HG02610 (cell line): ENCODE measurements at regions not wholly inside any gene's neighbourhood (a gene's known extent, or its start where the extent isn't known, plus 50 kb on each side); places are given as distances from the start of the nearest gene placed in this dataset.

ENCODE experiments used
- ATAC-seq: cut with Tn5 transposase; IDR thresholded peaks from one replicate; pipeline ENCODE4 v1.9.1; 2021; ENCODE audit warnings: mild to moderate bottlenecking, moderate library complexity; ENCODE audit not compliant: unreplicated experiment

- no peak for ATAC-seq
Observed at GRCh38 chr1:192038567-192038966, 119.7 kb upstream of the RGS18 start.

- ATAC-seq, result no peak
Observed at GRCh38 chr1:192045131-192045530, 113.1 kb upstream of the RGS18 start.

- no peak for ATAC-seq
Observed at GRCh38 chr1:192053531-192053971, 104.7 kb upstream of the RGS18 start.

- ATAC-seq, result no peak
Observed at GRCh38 chr1:192057766-192058165, 100.5 kb upstream of the RGS18 start.

- ATAC-seq, result no peak
Observed at GRCh38 chr1:192059407-192059806, 98.9 kb upstream of the RGS18 start.

- ATAC-seq, result no peak
Observed at GRCh38 chr1:192061556-192061955, 96.7 kb upstream of the RGS18 start.

- ATAC-seq, result no peak
Observed at GRCh38 chr1:192065087-192065486, 93.2 kb upstream of the RGS18 start.

DNA sequence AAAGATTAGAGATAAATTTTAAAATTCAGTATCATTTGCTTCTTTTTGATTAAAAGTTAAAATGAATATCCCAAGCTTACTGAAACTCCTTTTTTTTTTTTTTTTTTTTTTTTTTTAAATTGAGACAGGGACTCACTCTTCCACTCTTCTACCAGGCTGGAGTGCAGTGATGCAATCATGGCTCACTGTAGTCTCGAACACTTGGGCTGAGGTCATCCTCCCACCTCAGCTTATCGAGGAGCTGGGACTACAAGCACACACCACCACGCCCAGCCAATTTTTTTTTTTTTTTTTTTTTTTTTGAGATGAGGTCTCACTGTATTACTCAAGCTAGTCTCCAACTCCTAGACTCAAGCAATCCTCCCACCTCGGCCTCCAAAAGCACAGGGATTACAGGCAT, 92.1 kb upstream of the RGS18 start:
- no peak for ATAC-seq

- ATAC-seq, result no peak
Observed at GRCh38 chr1:192067360-192067759, 90.9 kb upstream of the RGS18 start.

GRCh38 chr1:192070213-192070612, 88.0 kb upstream of the RGS18 start:
- ATAC-seq, result no peak

DNA sequence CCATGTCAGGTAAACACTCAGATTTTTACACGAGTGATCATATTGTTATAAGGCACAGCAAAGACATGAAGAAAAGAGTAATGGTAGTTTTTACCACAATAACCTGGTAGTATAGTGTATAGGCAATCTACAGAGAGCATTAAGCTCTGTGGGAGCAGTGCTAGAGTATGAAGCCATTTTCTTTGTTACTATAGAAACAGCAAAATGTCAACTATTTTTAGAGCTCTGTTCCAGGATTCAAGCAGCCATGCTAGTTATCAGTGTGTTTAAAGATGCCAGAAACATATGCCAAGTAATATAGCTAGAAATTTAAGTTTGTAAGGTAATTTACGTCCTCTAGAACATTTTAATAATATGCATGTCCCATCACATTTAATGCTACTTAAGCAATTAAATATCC, 77.6 kb upstream of the RGS18 start:
- ATAC-seq, result no peak

- ATAC-seq, result no peak
Observed at GRCh38 chr1:192081359-192081758, 76.9 kb upstream of the RGS18 start.

DNA sequence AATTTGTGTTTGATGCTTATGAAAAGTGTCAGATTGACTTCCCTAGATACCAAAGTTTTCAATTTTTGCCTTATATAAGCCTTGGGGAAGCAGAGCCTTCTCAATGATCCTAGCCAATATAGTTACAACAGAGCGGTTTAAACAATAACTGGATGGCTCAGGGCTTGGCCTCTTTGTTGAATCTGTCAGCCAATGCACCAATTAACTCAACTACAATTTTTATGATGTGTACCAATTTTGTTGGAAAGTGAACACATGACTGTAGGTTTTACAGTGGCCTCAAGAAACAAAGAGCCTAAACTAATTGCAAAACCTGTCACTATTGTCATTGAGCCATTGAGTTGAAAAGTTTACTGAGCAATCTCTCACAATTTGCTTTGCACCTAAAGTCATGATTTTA, 71.6 kb upstream of the RGS18 start:
- ATAC-seq, result no peak

DNA sequence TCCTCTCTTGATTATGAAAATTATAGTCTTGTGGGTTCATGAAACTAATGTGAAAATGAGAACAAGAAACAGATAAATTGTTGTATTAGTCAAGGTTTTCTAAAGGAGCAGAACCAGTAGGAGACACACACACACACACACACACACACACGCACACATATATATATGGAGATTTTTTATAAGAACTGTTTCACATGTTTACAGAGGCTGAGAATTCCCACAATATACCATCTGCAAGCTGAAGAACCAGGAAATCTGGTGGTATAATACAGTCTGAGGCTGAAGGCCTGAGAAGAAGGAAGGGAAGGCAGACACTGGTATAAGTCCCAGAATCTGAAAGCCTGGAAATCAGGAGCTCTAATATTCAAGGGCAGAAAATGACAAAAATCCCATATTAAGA, 70.9 kb upstream of the RGS18 start:
- ATAC-seq, result no peak

- no peak for ATAC-seq
Observed at GRCh38 chr1:192088496-192088895, 69.8 kb upstream of the RGS18 start.

DNA sequence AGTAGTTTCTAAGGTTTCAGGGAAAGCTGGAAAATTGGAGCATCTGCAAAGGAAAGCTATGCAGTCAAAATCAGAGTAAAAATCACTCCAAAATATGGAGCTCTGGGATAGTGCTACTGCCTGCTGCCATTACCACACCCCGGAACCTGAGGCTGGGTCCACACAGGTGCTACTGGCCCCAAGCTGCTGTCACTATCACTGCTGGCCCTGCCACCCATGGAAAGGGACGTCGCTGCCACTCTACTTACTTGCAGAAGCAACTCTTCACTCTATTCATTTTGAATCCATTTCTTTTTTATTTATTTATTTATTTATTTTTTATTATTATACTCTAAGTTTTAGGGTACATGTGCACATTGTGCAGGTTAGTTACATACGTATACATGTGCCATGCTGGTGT, 60.3 kb upstream of the RGS18 start:
- ATAC-seq, result no peak

GRCh38 chr1:192099328-192099727, 58.9 kb upstream of the RGS18 start:
- ATAC-seq, result no peak

- no peak for ATAC-seq
Observed at GRCh38 chr1:192100686-192101468, 57.4 kb upstream of the RGS18 start.

GRCh38 chr1:192104128-192104527, 54.1 kb upstream of the RGS18 start:
- ATAC-seq, result no peak

DNA sequence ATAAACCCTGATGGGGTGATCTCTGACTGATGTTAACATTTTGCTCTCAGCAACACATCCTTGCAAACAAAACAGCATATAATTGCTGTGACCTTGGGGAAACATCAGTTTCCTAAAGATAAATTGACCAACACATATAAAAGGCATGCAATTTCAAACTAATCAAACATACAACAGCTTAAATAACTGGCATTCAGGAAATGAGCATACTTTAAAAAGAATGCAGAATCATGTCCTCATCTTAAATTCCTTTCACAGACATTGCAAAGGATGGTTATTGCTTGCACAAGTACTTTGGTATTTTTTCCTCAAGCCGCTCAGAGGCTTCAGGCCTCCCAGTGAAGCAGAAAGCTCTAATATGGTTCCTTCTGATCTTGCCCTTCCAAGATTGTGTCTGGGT, 53.4 kb upstream of the RGS18 start:
- ATAC-seq, result no peak

- no peak for ATAC-seq
Observed at GRCh38 chr1:192108161-192108560, 50.1 kb upstream of the RGS18 start.
